ENCODE measurements at regions not wholly inside any gene's neighbourhood (a gene's known extent, or its start where the extent isn't known, plus 50 kb on each side); places are given as distances from the start of the nearest gene placed in this dataset.
A peak's percentile ranks its signal among the peaks of the same experiment; 100 is the strongest.

DNA sequence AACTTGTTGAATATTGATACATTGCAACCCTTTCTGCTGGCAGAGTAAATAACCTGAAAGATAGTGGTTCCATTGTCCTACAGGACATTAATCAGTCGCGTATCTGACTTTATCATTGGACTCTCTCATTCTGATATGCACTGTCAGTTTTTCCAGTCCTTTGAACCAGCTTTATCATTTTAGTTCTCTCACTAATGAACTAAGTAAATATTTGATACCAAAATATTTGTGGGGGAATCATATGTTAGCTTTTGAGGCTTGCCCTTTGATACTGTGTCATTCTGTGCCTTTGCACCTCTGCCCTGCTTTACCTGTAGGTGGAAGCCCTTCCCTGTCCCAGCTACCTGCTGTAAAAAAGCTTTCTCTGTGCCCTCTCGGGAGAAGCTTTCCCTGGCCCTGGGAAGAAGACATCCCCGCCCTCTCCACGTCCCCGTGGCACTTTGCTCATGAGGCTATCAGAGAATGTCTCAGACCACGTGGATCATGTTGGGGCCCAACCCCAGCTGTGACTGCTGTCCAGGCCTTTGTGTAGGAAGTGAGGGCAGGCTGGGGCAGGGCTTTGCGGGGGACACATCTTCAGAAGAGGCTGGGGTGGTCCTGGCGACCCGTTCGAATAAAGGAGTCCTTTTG lies 117.8 kb upstream of the NXT1 start:
- DNase-seq (ENCODE audit: extremely low read depth, low read depth): no peak

DNA sequence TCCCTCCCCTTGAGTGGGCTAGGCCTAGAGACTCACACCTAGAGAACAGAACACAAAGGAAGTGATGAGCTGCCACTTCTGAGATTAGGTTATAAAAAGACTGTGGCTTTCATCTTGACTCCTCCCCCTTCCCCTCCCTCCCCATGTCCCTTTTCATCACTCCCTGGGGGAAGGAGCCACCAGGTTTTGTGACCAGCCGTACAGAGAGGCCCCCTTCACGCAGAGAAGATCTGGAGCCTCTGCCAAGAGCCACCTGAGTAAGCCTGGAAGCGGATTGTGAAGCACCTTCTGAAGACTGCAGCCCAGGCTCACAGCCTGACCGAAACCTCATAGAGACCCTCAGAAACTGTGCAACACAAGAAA lies 118.4 kb upstream of the NXT1 start:
- DNase-seq (ENCODE audit: extremely low read depth, low read depth): no peak

DNA sequence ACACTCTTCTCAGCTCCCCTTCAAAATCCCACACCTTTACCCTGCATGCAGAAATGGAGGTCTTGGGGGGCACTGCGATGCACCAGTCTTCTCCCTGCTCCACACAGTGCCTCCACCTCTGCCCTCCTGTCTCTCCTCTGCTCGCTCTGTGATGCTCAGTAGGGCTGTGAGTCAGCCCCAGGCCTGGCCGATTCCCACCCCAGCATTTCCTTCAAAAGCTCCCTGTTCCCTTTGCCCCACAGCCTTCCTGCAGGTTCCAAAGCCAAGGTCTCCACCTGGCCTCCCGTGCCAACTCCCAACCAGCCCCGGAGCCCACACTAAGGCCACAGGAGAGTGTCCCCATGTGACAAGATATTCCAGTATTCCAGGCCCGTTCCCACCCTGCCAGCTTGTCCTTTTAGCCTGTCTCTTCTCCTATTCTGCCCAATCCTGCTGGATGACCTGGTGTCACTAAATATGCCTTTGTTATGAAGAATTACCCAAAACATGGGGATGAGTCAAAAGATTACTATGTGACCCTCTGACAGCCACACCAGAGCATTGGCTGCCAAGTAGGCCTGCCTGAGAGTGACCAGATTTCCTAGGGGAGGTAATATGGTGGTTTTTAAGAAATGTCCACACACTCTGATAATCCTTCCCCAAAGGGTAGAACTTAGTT lies 118.9 kb upstream of the NXT1 start:
- DNase-seq (ENCODE audit: extremely low read depth, low read depth): no peak

DNA sequence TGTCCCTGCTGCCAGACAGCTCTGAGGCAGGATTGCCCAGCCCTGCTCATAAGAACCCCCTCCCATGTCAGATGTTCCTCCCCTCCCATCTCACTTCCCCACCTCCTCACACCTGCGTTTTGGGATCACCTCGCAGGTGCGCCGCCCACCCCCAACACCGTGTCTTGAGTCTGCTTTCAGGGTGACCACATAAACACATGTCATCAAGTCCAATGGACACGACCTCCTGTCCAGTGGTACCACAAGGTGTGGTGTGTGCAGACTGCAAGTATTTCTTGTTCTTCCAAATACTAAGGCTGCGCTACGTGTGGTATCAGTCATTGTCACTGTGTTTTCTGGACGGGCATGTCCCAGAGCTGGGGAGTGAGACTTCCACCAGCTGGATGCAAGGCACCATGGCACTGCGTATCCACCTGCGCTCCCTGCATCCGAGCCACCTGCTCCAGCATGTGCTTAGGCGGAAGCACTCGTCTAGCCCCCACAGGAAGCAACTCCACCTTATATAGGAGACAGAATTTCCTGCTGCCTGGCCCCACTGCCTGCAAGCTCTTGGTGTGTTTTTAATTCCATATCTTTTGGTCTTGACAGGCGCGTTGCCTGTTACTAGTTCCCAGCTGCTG lies 119.7 kb upstream of the NXT1 start:
- no peak for DNase-seq (ENCODE audit: extremely low read depth, low read depth)

DNA sequence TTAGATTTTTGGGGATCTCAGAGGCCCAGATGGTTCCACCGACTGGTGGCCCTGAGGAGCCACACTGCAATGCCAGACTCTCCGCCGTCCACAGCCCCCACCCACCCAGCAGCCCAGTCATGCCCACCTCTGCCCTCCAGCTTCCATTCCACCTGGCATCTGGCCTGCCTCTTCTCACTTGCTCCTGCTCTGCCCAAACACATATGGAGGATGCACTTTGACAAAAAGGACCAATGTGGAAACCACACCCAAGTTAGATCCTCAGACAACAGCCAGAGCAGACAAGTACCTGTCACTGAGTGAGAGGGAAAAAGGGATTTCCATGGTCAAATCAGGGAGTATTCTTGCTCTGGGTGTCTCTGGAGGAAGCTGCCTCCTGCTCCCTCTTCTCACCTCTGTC lies 120.6 kb upstream of the NXT1 start:
- DNase-seq (ENCODE audit: extremely low read depth, low read depth): no peak

DNA sequence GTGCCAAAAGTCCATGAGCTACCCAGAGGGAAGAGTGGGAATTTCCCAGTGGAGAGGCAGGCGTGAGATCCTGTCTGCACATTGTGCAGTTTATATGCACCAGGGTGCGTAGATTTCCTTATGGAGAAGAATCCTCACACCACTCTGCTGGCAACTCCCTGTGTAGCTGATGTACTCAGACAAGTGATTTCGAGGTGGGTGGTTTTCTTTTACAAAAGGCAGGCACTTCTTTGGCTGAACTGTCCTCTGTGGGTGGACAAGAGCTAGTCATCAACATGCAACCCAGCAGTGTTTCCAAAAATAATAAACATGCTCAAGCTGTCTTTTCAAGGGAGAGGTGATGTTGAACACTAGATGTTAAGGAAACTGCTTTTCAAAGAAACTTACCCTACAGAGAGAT lies 121.7 kb upstream of the NXT1 start:
- peak; percentile 38 for DNase-seq (ENCODE audit: extremely low read depth, low read depth)

DNA sequence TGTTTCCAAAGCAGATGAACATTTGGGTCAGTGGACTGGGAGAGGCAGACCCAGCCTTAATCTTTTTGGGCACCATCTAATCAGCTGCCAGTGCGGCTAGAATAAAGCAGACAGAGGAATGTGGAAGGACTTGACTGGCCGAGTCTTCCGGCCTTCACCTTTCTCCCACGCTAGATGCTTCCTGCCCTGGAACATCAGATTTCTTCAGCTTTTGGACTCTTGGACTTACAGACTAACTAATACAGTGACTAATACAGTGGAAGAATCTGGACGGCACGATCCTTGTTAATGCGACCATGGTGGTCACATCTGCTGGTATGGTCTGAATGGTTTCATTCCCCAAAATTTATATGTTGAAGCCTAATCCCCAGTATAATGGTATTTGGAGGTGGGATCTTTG lies 122.6 kb upstream of the NXT1 start:
- DNase-seq (ENCODE audit: extremely low read depth, low read depth): no peak

DNA sequence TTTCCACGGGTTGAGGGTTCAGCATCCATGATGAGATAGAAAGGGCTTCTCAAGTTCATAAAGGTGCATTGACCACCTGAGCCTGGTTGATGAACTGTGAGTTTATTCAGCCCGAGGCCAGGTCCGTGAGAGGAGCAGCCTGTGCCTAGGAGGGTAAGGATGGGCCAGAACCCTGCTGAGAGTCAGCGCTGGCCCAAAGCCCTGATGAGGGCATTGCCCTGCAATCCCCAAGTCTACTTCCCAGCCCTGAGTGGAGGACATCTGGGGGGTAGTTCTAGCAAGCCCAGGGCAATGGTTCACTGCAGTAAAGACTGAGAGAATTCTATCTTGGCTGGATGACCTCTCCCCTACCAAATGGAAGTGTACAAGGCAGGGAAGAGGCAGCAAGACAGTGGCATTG lies 123.3 kb upstream of the NXT1 start:
- no peak for DNase-seq (ENCODE audit: extremely low read depth, low read depth)

DNA sequence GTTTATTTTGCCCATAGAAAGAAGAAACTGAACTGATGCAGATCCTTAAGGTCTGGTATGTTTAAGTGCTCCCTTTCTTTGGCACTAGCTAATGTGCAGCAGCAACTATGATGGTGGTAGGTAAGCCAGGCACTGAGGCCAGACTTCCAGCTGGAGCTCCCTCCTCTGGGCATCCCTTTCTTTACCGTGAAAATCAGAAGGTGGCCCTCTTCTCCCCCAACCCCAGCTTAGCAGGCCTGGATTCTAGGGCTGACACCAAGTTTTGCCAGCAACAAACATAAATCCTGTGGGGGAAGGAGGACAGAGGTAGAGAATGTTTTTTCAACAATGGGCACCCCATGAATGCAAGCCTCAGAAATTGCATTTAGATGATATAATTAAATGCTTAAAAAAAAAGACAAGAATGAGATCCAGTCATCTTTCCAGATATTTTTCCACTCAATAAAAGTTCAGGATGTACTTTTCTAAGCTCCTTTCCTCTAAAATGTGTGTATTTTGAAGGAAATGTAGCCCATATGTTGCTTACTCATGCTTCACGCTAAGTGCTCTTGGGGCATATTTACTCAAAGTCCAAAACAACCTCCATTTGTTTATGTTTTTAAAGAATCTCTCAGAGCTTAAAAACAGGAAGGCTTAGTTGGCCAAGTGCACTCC lies 123.9 kb upstream of the NXT1 start:
- DNase-seq (ENCODE audit: extremely low read depth, low read depth): no peak

DNA sequence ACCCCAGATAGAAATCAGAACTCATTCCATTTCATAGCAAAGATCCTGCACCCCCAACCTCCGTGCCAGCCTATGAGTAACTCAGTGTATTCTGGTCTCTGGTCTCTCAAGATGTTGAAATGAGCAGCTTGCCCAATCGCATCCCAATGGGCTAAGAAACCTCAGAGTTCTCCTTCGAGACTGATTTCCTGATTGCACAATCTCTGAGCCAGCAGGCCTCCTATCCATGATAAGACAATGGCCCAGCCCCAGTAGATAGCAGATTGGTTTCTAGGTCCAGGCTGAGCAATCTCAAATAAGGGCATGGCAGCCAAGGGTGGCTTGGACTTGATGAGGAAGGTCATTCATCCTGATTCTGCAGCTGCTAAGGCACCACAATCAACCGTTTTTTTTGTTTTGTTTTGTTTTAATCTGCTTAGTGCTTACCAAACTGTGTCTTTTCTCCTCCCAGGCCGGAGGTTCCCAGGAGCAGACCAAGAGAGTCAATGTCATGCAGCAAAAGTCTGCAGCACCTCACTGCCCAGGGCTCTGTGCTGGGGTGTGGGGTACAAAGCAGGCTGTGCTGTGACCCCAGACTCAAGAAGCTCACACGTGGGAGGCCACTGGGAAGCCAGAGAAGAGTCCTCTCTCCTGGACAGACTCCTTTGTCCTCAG lies 125.1 kb upstream of the NXT1 start:
- peak; percentile 47 for DNase-seq (ENCODE audit: extremely low read depth, low read depth)

DNA sequence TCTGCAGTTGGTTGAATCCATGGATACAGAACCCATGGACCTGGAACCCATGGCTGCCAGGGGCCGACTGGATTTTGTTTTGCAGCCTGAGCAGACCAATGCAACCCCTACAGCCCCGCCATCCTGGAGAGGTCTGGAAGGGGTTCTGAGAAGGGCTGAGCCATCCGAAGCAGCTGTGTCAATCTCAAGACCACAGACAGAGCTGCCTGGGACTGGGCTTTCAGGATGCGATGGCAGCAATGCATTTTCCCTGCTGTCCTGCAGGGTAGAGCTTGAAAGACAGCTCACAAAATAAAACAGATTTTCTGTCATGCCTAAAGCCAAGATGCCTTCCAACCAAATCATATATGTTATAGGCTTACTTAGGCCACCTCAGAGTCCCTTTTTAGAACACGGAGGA lies 125.8 kb upstream of the NXT1 start:
- DNase-seq (ENCODE audit: extremely low read depth, low read depth): no peak

DNA sequence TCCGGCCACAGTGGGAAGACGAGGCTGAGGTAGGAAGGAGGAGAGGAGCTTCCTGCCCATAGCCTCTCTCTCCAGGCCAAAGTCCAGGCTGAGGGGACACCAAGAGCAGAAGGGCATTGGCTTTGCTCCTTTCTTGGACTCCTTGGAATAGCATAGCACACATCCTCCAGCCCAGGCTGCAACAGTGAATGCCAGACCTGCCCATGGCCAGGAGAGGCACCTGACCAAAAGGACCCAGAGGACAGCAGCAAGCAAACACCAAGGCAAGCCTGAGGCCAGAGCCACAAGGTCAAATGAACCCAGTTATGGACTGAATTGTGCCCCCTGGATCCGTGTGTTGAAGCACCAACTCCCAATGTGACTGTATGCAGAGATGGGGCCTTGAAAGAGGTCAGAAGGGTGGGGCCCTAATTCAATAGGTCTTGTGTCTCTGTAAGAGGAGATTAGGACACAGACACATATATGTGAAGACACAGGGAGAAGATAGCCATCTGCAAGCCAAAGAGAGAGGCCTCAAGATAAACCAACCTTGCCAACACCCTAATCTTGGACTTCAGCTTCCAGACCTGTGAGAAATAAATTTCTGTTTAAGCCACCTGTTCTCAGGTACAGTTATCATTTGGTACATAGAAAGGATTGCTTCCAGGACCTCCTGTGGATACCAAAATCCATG lies 126.5 kb upstream of the NXT1 start:
- DNase-seq (ENCODE audit: extremely low read depth, low read depth): no peak

DNA sequence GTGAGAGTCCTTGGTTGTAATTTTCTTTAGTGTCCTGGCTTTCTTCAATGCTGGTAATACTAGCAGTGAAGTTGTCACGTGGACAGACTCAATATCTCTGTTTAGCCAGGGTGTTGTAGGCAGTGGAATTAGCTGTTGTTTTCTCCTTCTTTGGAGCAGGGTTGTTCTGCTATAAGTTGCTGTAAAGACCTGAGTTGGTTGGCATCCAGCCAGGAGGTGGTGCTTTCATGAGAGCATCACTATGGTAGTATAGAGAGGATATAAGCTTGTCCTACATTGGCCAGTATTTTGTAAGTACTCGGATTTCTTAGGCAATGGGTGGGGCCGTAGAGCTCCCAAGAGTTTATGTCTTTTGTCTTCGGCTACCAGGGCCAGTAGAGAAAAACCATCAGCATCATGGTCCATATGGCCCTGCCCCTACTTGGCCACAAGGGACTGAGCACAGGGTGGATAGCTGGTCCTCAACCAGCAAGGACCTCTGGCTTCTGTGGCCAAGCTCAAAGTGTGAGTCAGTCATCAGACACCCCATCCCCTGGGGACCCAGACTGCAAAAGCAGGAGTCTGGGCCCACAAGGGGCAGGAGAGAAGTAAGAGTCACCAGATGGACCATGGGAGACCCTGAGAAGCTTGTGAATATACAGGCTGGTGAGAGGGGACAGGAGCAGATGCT lies 127.9 kb upstream of the NXT1 start:
- DNase-seq (ENCODE audit: extremely low read depth, low read depth): no peak

DNA sequence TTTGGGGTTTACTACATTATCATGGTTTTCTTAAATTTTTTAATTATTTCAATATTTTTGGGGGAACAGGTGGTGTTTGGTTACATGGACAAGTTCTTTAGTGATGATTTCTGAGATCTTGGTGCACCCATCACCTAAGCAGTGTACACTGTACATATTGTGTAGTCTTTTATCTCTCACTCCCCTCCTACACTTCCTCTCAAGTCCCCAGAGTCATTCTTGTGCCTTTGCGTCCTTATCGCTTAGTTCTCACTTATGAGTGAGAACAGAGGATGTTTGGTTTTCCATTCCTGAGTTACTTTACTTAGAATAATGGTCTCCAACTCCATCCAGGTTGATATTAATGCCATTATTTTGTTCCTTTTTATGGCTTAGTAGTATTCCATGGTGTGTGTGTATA lies 130.9 kb upstream of the CD93 start:
- DNase-seq (ENCODE audit: extremely low read depth, low read depth): no peak

DNA sequence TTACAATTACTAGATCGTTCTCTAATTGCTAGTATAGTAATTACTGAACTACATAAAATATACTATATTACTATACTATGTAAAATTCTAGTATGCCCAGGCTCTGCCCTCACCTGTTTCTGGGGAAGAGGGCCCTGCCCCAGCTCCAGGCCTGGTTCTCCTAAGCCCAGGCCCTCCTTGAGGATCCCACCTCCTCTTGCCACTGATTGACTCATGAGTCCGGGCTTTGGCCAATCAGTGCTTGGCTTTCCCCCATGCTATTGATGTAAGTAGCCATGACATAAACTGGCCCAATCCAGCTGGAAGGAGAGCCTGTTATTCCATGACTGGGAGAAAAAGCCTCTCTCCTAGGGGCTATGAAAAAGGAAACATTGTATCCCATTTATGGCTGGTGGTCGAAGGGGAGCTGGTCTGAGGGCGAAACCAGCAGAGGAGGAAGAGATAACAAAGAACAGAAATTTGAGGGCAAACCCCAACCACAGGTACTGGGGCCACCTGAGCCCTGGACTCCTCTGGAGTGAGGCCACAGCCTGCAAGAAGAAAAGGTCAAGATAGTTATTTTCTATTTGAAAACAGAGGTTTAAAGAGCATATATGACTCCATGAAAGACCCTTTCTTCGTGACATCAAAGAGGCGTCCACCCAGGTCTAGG lies 129.3 kb upstream of the CD93 start:
- no peak for DNase-seq (ENCODE audit: extremely low read depth, low read depth)

DNA sequence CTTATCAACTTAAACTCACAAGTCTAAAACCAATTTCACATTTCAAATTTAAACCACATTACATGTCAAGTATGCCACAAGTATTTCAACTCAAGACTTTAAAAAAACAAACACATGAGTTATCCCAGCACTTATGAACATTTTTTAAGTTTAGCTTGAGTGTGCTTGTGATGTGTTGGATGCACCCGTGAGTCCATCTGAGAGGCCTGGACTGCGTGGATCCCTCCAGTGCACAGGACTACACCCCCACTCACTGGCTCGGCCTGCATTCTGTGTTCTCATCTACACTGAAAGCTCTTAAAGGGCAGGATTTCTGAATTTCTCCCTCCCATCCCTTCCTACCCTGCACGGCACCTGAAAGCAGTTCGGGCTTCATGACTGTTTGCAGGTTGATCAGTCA lies 128.8 kb upstream of the CD93 start:
- DNase-seq (ENCODE audit: extremely low read depth, low read depth): no peak

DNA sequence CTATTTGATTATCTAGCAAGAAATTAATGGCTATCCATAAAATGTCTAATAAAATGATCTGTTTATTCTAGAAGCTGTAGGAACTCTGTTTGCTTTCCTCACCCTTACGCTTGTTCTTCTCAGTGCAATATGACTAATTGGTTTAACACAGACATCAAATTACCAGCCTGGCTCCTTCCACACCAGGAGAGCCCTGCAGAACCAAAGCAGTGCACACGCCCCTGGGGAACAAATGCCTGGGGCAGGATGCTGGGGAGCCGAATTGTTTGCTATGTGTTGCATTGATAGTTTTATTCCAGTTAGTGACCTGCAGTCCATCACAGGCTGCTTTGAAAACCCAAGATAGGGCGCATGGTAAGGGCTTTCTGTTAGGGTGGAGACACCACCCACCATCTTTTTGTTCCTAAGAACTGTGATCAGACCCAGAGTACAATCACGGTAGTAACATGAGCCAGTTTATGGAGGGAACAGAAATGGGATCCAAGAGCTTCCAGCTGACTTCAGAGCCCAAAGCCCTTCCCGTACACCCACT lies 126.4 kb upstream of the CD93 start:
- DNase-seq (ENCODE audit: extremely low read depth, low read depth): no peak

DNA sequence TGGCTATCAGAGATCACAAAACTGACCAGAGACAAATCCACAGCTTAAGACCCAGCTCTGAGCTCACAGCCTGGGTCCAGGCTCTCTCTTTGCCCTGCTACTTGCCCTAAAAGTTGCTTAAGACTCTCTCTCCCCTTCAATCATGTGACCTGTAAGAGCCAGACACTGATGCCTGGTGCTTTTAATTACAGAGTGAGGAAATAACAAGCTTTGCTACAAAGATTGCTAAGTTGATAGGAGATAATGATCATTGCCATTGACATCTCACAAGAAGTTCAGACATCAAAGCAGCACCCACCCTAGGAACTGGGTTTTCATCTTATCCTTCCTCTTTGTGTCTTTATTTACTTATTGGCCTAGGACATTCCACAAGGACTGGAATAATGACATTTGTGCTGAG lies 125.9 kb upstream of the CD93 start:
- DNase-seq (ENCODE audit: extremely low read depth, low read depth): no peak

DNA sequence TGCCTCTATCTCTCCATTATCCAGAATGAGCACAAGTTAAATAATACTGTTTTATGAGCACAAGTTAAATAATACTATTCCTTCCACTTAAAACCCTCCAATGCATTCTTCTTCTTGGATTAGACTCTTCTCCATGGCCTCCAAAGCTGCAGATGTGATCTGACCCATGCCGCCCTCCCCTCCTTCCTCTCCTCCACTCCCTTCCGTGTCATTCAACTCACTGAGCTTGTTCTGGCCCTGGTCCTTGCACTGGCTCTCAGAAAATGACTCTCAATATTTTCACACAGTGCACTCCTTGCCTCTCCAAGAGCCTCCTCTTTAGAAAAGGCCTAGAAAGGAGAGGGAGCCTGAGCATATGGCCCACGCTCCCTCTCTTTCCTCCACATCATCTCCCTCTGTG lies 125.0 kb upstream of the CD93 start:
- no peak for DNase-seq (ENCODE audit: extremely low read depth, low read depth)

All from NCI-H460 (cell line).